IMR-90 (cell line): ENCODE measurements at regions not wholly inside any gene's neighbourhood (a gene's known extent, or its start where the extent isn't known, plus 50 kb on each side); places are given as distances from the start of the nearest gene placed in this dataset.

Experiments
- ATAC-seq: fragments of 200-7000 bp; cut with Tn5 transposase; 2 replicates; pipeline ENCODE4 v1.9.1; 2020; ENCODE audit warnings: low read depth, mild to moderate bottlenecking, moderate library complexity
- BruUV-seq: library from RNA; stranded (reverse); fragments of 400-500 nt; replicated peaks from 2 replicates; lab custom pipeline; 2021; lab: Mats Ljungman, UMichigan
- CTCF ChIA-PET: fragments of 300-600 bp; formaldehyde crosslinking; extraction: SDS; loops from one replicate; lab custom pipeline; 2021; ENCODE audit warnings: antibody characterized with exemption; lab: Yijun Ruan, JAX
- POLR2A ChIA-PET: fragments of 300-600 bp; sonication (Branson Sonifier 250); formaldehyde crosslinking; loops from one replicate; lab custom pipeline; 2022; ENCODE audit warnings: antibody characterized with exemption; ENCODE audit not compliant: unreplicated experiment; lab: Charles Lee
- DNase-seq: peaks from one replicate; pipeline ENCODE4 v3.0.0; 2013
- H2AFZ ChIP-seq: replicated peaks from 2 replicates; pipeline ENCODE3; 2013; ENCODE audit warnings: low read length, mild to moderate bottlenecking; ENCODE audit not compliant: poor library complexity
- H2AK5ac ChIP-seq: 2 replicates; pipeline ENCODE4 v1.6.1; 2013; ENCODE audit warnings: low read depth, low read length, inconsistent platforms
- H2AK9ac ChIP-seq: replicated peaks from 2 replicates; pipeline ENCODE3; 2013; ENCODE audit warnings: mild to moderate bottlenecking, low read depth, low read length, moderate library complexity; ENCODE audit not compliant: poor library complexity
- H2BK120ac ChIP-seq: 2 replicates; pipeline ENCODE4 v1.6.1; 2013; ENCODE audit warnings: low read depth, low read length, inconsistent platforms
- H2BK15ac ChIP-seq: 3 replicates; pipeline ENCODE4 v1.6.1; 2013; ENCODE audit warnings: low read depth, low read length, inconsistent platforms
- H2BK20ac ChIP-seq: 2 replicates; pipeline ENCODE4 v1.6.1; 2013; ENCODE audit warnings: low read depth, mild to moderate bottlenecking, inconsistent platforms, low read length, moderate library complexity
- H2BK5ac ChIP-seq: 2 replicates; pipeline ENCODE4 v1.6.1; 2013; ENCODE audit warnings: mild to moderate bottlenecking, low read depth, low read length, inconsistent platforms; ENCODE audit not compliant: poor library complexity, severe bottlenecking
- H3K14ac ChIP-seq: replicated peaks from 2 replicates; pipeline ENCODE4 v1.6.1; 2013; ENCODE audit warnings: low read depth, low read length, inconsistent platforms
- H3K18ac ChIP-seq: 2 replicates; pipeline ENCODE4 v1.6.1; 2013; ENCODE audit warnings: low read depth, low read length, control low read depth
- H3K23ac ChIP-seq: 2 replicates; pipeline ENCODE4 v1.6.1; 2013; ENCODE audit warnings: low read depth, low read length, inconsistent platforms
- H3K27ac ChIP-seq: 2 replicates; pipeline ENCODE4 v1.5.1; 2013; ENCODE audit warnings: mild to moderate bottlenecking, control low read depth, low read length; ENCODE audit not compliant: insufficient read depth
- H3K27me3 ChIP-seq: 2 replicates; pipeline ENCODE4 v1.6.1; 2013; ENCODE audit warnings: low read length; ENCODE audit not compliant: control insufficient read depth, insufficient read depth
- H3K36me3 ChIP-seq: 2 replicates; pipeline ENCODE4 v1.6.1; 2013; ENCODE audit warnings: low read length, mixed read lengths; ENCODE audit not compliant: control insufficient read depth, insufficient read depth
- H3K4ac ChIP-seq: 2 replicates; pipeline ENCODE4 v1.6.1; 2013; ENCODE audit warnings: low read depth, low read length, inconsistent platforms
- H3K4me1 ChIP-seq: 2 replicates; pipeline ENCODE4 v1.6.1; 2013; ENCODE audit warnings: low read length, mixed read lengths; ENCODE audit not compliant: control insufficient read depth, insufficient read depth
- H3K4me2 ChIP-seq: 2 replicates; pipeline ENCODE4 v1.6.1; 2013; ENCODE audit warnings: low read depth, mild to moderate bottlenecking, control low read depth, low read length, moderate library complexity
- H3K4me3 ChIP-seq: 2 replicates; pipeline ENCODE4 v1.5.1; 2013; ENCODE audit warnings: low read depth, mild to moderate bottlenecking, control low read depth, low read length, moderate library complexity; ENCODE audit not compliant: insufficient read depth
- H3K56ac ChIP-seq: 2 replicates; pipeline ENCODE4 v1.6.1; 2013; ENCODE audit warnings: low read length, inconsistent platforms; ENCODE audit not compliant: insufficient read depth; ENCODE audit errors: extremely low read depth
- H3K79me1 ChIP-seq, 2 experiments: 2 replicates each; pipeline ENCODE4 v1.6.1; 2013; ENCODE audit warnings: low read length in 2 of 2, inconsistent platforms in 1 of 2, low read depth in 1 of 2
- H3K9ac ChIP-seq: 2 replicates; pipeline ENCODE4 v1.6.1; 2013; ENCODE audit warnings: low read depth, low read length, control low read depth
- H3K9me1 ChIP-seq: 2 replicates; pipeline ENCODE4 v1.6.1; 2013; ENCODE audit warnings: low read length, inconsistent platforms; ENCODE audit not compliant: insufficient read depth
- H3K9me3 ChIP-seq: 2 replicates; pipeline ENCODE4 v1.6.1; 2013; ENCODE audit warnings: low read length; ENCODE audit not compliant: control insufficient read depth, insufficient read depth
- H4K20me1 ChIP-seq: 2 replicates; pipeline ENCODE4 v1.6.1; 2013; ENCODE audit warnings: low read length, inconsistent platforms; ENCODE audit not compliant: insufficient read depth
- H4K5ac ChIP-seq: 2 replicates; pipeline ENCODE4 v1.6.1; 2013; ENCODE audit warnings: mild to moderate bottlenecking, low read depth, low read length, control low read depth
- H4K8ac ChIP-seq, 2 experiments: 2 replicates each; pipeline ENCODE4 v1.6.1; 2013; ENCODE audit warnings: low read depth in 2 of 2, low read length in 2 of 2, control low read depth in 1 of 2, inconsistent platforms in 1 of 2
- H4K91ac ChIP-seq: 2 replicates; pipeline ENCODE4 v1.6.1; 2013; ENCODE audit warnings: low read depth, low read length, inconsistent platforms; ENCODE audit not compliant: insufficient read depth
- BHLHE40 ChIP-seq: fragments of 150-350 bp; IDR thresholded peaks from 2 replicates; pipeline ENCODE4 v1.6.1; 2016; ENCODE audit warnings: mild to moderate bottlenecking, low read depth, low read length
- CHD1 ChIP-seq: IDR thresholded peaks from 2 replicates; pipeline ENCODE4 v1.6.1; 2012; ENCODE audit warnings: low read depth, low read length, improper control_type of control experiment
- MAFK ChIP-seq: IDR thresholded peaks from 2 replicates; pipeline ENCODE4 v1.6.1; 2012; ENCODE audit warnings: low read depth, low read length, improper control_type of control experiment
- MXI1 ChIP-seq: IDR thresholded peaks from 2 replicates; pipeline ENCODE4 v1.6.1; 2012; ENCODE audit warnings: low read depth, mild to moderate bottlenecking, low read length, moderate library complexity, borderline replicate concordance
- NFE2L2 ChIP-seq: fragments of 150-350 bp; IDR thresholded peaks from 2 replicates; pipeline ENCODE4 v1.6.1; 2016; ENCODE audit warnings: low read depth, mild to moderate bottlenecking, low read length
- USF2 ChIP-seq: fragments of 150-350 bp; IDR thresholded peaks from 2 replicates; pipeline ENCODE4 v1.6.1; 2017; ENCODE audit warnings: mild to moderate bottlenecking, antibody characterized with exemption, low read length, low read depth
- WGBS, 2 experiments: methylation state at CpG; one replicate each; pipeline versions ENCODE4 v1.1.5 to v1.1.7; 2013; ENCODE audit warnings: missing lambda C conversion rate in 2 of 2; ENCODE audit not compliant: insufficient read length in 1 of 2; ENCODE audit errors: extremely low coverage in 2 of 2; 5-methylcytosine and 5-hydroxymethylcytosine counted together
- dilution Hi-C: fragments of 300-500 bp; cut with HindIII; formaldehyde crosslinking; loops from one replicate; pipeline ENCODE4 v1.14.3; 2018; ENCODE audit warnings: low sequenced_read_pairs; ENCODE audit not compliant: unreplicated experiment
- in situ Hi-C: fragments of 300-500 bp; cut with MboI; formaldehyde crosslinking; loops from 3 replicates; pipeline ENCODE4 v1.14.3; 2019; ENCODE audit warnings: low sequenced_read_pairs, inconsistent platforms, mixed read lengths
- intact Hi-C: fragments of 100-400 bp; cut with micrococcal nuclease; formaldehyde crosslinking; loops from 2 replicates; pipeline ENCODE4 v1.10.0; 2022

- dilution Hi-C loops (no loop called here), intact Hi-C loops (no loop called here), in situ Hi-C loops (no loop called here)
- Histone ChIP-seq H2BK15ac (no peak overlapping the region), H3K9ac (no peak overlapping the region), H2BK5ac (no peak overlapping the region), H3K23ac (no peak overlapping the region), H3K4ac (no peak overlapping the region), H4K20me1 (no peaks in the 10 kb centered on the region), H3K56ac (no peak overlapping the region), H4K8ac (no peak overlapping the region), H4K91ac (no peak overlapping the region), H3K9me3 (peaks cover 49% of the 10 kb centered on the region), H3K79me1 (no peaks in the 10 kb centered on the region), H3K9me1 (no peaks in the 10 kb centered on the region), H3K27me3 (no peaks in the 10 kb centered on the region), H2BK20ac (no peak overlapping the region), H3K4me3 (no peak overlapping the region), H2BK120ac (no peak overlapping the region), H3K4me1 (no peaks in the 10 kb centered on the region), H3K18ac (no peak overlapping the region), H2AK9ac (no peak overlapping the region), H2AFZ (no peak overlapping the region), H2AK5ac (no peak overlapping the region), H4K5ac (no peak overlapping the region), H3K36me3 (no peaks in the 10 kb centered on the region), H3K27ac (no peak overlapping the region), H3K14ac (no peak overlapping the region), H3K4me2 (no peak overlapping the region)
- ChIA-PET POLR2A (no interaction called here), CTCF (no interaction called here)
- TF ChIP-seq CHD1, result no peak
- no peak for TF ChIP-seq MXI1
- TF ChIP-seq MAFK, result no peak
- no peak for TF ChIP-seq BHLHE40
- no peak for TF ChIP-seq NFE2L2
- no peak for TF ChIP-seq USF2
- no peak for ATAC-seq
- WGBS, 2 experiments, result 60% methylated on average over 1 of the region's 2 CpGs; no CpG with 5 or more reads in 1 of the 2 experiments
- DNase-seq, result no peak
- BruUV-seq, result no TSS peak
Measured at GRCh38 chr11:134506046-134506445, 94.0 kb upstream of the B3GAT1 start.
